T-helper 1 cell treated with Interleukin-12 subunit alpha and Interleukin-12 subunit beta and Interleukin-4 antibody, amounts not matched to agents 30 μg/mL and 1 μg/mL, for 36 hours (primary cell): ENCODE measurements at regions not wholly inside any gene's neighbourhood (a gene's known extent, or its start where the extent isn't known, plus 50 kb on each side); places are given as distances from the start of the nearest gene placed in this dataset.

Source experiments
- H3K27ac Mint-ChIP-seq: one replicate; pipeline ENCODE4 v1.8.0; 2021; ENCODE audit warnings: mild to moderate bottlenecking, mixed read lengths
- H3K27me3 Mint-ChIP-seq: one replicate; pipeline ENCODE4 v1.8.0; 2021; ENCODE audit warnings: low read depth, mixed read lengths
- H3K36me3 Mint-ChIP-seq: one replicate; pipeline ENCODE4 v1.8.0; 2021; ENCODE audit warnings: low read depth, mixed read lengths
- H3K4me1 Mint-ChIP-seq: one replicate; pipeline ENCODE4 v1.8.0; 2021; ENCODE audit warnings: low read depth, mixed read lengths
- H3K4me3 Mint-ChIP-seq: one replicate; pipeline ENCODE4 v1.8.0; 2021; ENCODE audit warnings: mild to moderate bottlenecking, moderate library complexity, mixed read lengths
- H3K9me3 Mint-ChIP-seq: one replicate; pipeline ENCODE4 v1.8.0; 2021; ENCODE audit warnings: mixed read lengths

DNA sequence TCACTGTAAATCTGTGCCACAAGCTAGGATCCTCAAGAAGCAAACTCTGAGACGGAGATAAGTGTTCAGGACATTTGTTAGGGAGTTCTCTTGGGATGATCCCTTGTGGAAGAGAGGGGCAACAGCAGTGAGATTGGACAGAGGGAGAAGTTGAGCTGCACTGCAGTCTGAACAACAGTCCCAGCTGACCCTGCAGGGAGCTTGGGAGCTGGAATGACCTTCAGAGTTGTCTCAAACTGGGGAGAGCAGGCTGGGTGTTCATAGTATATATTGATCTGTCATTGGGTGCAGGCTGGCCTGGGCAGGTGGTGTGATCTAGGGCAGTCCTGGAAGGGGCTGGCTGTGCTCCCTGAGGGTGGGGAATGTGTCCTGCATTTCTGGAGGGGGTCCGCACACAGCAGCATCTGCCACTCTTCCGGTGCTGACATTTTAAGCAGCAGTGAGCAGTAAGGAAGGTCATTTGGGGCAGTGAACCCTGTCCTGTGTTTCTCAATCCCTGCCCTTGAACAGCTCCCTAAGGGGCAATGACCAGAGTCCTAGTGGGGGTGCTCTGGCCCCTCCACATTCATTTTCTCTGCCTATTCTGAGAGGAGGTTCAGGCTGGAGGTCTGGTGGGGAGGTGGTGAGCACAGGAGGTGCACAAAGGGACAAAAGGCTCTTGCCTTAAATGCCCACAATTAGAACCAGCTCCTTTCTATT is 90.2 kb upstream of the PPM1J start:
- peaks cover 16% of the 10 kb centered on the region for H3K27me3 Mint-ChIP-seq
- no peak overlapping the region for H3K27ac Mint-ChIP-seq
- H3K36me3 Mint-ChIP-seq, result no peaks in the 10 kb centered on the region
- H3K9me3 Mint-ChIP-seq, result no peaks in the 10 kb centered on the region
- H3K4me1 Mint-ChIP-seq, result no peaks in the 10 kb centered on the region
- no peak overlapping the region for H3K4me3 Mint-ChIP-seq

- H3K27me3 Mint-ChIP-seq, result peaks cover 13% of the 10 kb centered on the region
Measured at GRCh38 chr1:112803906-112804762, 89.0 kb upstream of the PPM1J start.

DNA sequence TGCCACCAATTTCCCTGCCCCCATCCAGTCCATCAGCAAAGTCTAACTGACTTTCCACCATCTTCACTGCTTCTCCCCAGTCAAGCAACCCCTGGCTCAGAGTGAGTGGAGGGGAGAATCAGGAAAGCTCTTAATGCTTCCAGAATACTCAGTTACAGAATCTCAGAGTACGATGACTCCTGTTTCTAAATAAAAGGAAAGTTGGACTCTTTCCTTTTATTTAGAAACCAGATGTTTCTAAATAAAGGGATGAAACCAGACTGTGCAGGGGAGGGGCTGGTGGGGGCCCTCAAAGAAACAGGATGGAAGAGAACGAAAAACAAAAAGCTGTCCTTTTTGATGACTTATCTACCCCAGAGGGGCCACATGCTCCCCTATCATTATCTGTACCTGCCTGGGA is 85.2 kb upstream of the PPM1J start:
- Mint-ChIP-seq H3K9me3 (no peaks in the 10 kb centered on the region), H3K36me3 (no peaks in the 10 kb centered on the region), H3K27me3 (no peaks in the 10 kb centered on the region), H3K4me3 (no peak overlapping the region), H3K27ac (no peak overlapping the region), H3K4me1 (no peaks in the 10 kb centered on the region)

More at GRCh38 chr1:112803906-112804762, 89.0 kb upstream of the PPM1J start:
- Mint-ChIP-seq H3K27ac (no peak overlapping the region), H3K4me3 (no peak overlapping the region), H3K36me3 (no peaks in the 10 kb centered on the region), H3K9me3 (no peaks in the 10 kb centered on the region), H3K4me1 (no peaks in the 10 kb centered on the region)

DNA sequence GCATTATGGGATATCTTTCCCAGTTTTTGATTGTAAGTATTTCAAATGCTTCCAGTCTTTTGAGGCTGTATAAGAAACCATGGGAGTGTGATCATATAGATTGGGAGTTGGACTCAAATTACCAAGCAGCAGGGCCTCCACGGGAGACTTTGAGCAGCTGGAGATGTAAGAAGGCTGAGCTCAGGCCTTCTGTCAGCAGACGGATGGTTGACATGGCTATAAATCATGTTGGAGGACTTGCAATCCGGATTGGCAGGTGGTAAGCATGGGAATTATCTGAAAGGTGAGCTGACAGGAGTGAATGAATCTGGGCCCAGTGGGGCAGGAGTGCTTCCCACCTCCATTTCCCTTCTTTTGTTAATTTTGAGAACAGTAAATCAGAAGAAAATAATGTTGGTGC is 83.2 kb upstream of the PPM1J start:
- Mint-ChIP-seq H3K27ac (no peak overlapping the region), H3K27me3 (no peaks in the 10 kb centered on the region), H3K4me3 (no peak overlapping the region), H3K9me3 (no peaks in the 10 kb centered on the region), H3K36me3 (no peaks in the 10 kb centered on the region), H3K4me1 (no peaks in the 10 kb centered on the region)

- Mint-ChIP-seq H3K9me3 (no peaks in the 10 kb centered on the region), H3K4me1 (no peaks in the 10 kb centered on the region), H3K27me3 (no peaks in the 10 kb centered on the region), H3K36me3 (no peaks in the 10 kb centered on the region), H3K4me3 (no peak overlapping the region), H3K27ac (no peak overlapping the region)
Measured at GRCh38 chr1:112797224-112797623, 82.1 kb upstream of the PPM1J start.

- Mint-ChIP-seq H3K27me3 (no peaks in the 10 kb centered on the region), H3K9me3 (no peaks in the 10 kb centered on the region), H3K4me1 (no peaks in the 10 kb centered on the region), H3K4me3 (no peak overlapping the region), H3K36me3 (no peaks in the 10 kb centered on the region), H3K27ac (no peak overlapping the region)
Measured at GRCh38 chr1:112794654-112795239, 79.6 kb upstream of the PPM1J start.

- Mint-ChIP-seq H3K4me3 (no peak overlapping the region), H3K27ac (no peak overlapping the region), H3K9me3 (no peaks in the 10 kb centered on the region), H3K27me3 (no peaks in the 10 kb centered on the region), H3K4me1 (no peaks in the 10 kb centered on the region), H3K36me3 (no peaks in the 10 kb centered on the region)
Measured at GRCh38 chr1:112793631-112794565, 78.8 kb upstream of the PPM1J start.

DNA sequence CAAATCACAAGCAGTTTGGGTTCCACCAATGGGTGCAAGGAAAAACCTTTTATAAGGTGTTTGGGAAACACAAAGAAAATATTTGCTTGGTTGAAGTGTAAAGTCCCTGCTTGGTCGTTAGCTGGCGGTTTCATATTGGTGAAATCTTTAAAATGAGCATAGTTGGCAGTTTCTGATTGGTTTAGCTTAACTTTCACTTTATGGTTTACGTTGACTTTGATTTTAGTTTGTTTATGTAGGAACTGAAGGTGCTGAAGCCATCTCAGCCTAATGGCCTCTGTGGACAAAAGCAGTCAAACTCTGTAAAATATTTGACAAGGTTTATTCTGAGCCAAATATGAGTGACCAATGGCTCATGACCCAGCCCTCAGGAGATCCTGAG is 76.6 kb upstream of the PPM1J start:
- Mint-ChIP-seq H3K27ac (no peak overlapping the region), H3K9me3 (no peaks in the 10 kb centered on the region), H3K4me3 (no peak overlapping the region), H3K36me3 (no peaks in the 10 kb centered on the region), H3K27me3 (no peaks in the 10 kb centered on the region), H3K4me1 (no peaks in the 10 kb centered on the region)

- Mint-ChIP-seq H3K27ac (no peak overlapping the region), H3K27me3 (no peaks in the 10 kb centered on the region), H3K4me1 (no peaks in the 10 kb centered on the region), H3K36me3 (no peaks in the 10 kb centered on the region), H3K4me3 (no peak overlapping the region), H3K9me3 (no peaks in the 10 kb centered on the region)
Measured at GRCh38 chr1:112790920-112791722, 76.0 kb upstream of the PPM1J start.

- Mint-ChIP-seq H3K9me3 (no peaks in the 10 kb centered on the region), H3K4me1 (no peaks in the 10 kb centered on the region), H3K4me3 (no peak overlapping the region), H3K27ac (no peak overlapping the region), H3K36me3 (no peaks in the 10 kb centered on the region), H3K27me3 (no peaks in the 10 kb centered on the region)
Measured at GRCh38 chr1:112788561-112788960, 73.4 kb upstream of the PPM1J start.

GRCh38 chr1:112788054-112788453 is 72.9 kb upstream of the PPM1J start:
- Mint-ChIP-seq H3K4me1 (no peaks in the 10 kb centered on the region), H3K27me3 (no peaks in the 10 kb centered on the region), H3K9me3 (no peaks in the 10 kb centered on the region), H3K27ac (no peak overlapping the region), H3K4me3 (no peak overlapping the region), H3K36me3 (no peaks in the 10 kb centered on the region)

- no peaks in the 10 kb centered on the region for H3K36me3 Mint-ChIP-seq
- no peaks in the 10 kb centered on the region for H3K27me3 Mint-ChIP-seq
- H3K4me1 Mint-ChIP-seq, result no peaks in the 10 kb centered on the region
- H3K27ac Mint-ChIP-seq, result no peak overlapping the region
- H3K9me3 Mint-ChIP-seq, result no peaks in the 10 kb centered on the region
- H3K4me3 Mint-ChIP-seq, result no peak overlapping the region
Measured at GRCh38 chr1:112783059-112783458, 67.9 kb upstream of the PPM1J start.

DNA sequence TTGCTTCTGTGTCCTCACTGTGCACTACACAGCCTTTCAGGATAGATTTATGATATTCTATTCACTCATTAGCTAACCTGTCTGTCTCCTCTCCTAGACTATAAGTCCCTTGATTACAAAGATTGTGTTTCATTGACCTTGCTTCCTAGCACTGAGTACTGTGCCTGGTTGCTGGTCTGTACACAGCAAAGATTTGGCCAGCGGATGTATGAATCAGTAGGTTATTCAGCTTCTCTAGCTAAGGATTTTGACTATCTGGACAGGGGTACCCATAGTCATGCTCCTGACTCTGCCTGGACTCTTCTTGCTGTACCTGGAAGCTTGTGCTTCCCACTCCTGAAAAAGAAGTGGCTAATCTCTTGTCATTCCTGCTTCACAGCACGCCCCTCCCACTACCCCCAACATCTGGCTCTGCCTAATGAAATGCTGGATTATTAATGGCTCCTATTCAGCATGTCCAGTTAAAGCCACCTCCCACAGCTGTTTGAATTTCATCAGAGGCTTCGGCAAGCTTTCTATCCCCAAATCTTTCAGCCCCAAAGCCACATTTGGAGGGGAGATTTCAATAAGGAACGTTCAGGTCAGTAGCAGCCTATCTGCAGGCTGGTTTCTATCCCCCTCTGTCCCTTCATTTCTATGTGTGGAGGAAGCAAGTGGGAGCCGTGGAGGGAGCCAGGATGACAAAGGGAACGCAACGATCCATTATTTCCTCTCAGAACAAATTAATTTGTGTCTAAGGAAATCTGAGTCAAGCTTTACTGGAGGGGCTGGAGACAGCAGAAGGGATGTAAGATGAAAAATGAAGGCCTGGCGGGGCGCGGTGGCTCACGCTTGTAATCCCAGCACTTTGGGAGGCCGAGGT is 64.8 kb upstream of the PPM1J start:
- Mint-ChIP-seq H3K4me1 (no peaks in the 10 kb centered on the region), H3K36me3 (no peaks in the 10 kb centered on the region), H3K4me3 (no peak overlapping the region), H3K27ac (no peak overlapping the region), H3K9me3 (no peaks in the 10 kb centered on the region), H3K27me3 (no peaks in the 10 kb centered on the region)
